AG09309 (cell line): ENCODE measurements at regions not wholly inside any gene's neighbourhood (a gene's known extent, or its start where the extent isn't known, plus 50 kb on each side); places are given as distances from the start of the nearest gene placed in this dataset.

Experiments used
- DNase-seq: peaks from one replicate; pipeline ENCODE4 v3.0.0-alpha.2; 2010; ENCODE audit warnings: low read depth
- H3K4me3 ChIP-seq: 2 replicates; pipeline ENCODE4 v1.5.1; 2011; ENCODE audit warnings: mild to moderate bottlenecking, low read depth, low read length, moderate library complexity; ENCODE audit not compliant: control insufficient read depth
- TF ChIP-seq, protein P1 (sequence below): IDR thresholded peaks from 2 replicates; pipeline ENCODE4 v1.5.1; 2011; ENCODE audit warnings: mild to moderate bottlenecking, low read depth, low read length, inconsistent platforms; ENCODE audit not compliant: insufficient read depth, control insufficient read depth; ENCODE audit errors: missing control alignments

DNA sequence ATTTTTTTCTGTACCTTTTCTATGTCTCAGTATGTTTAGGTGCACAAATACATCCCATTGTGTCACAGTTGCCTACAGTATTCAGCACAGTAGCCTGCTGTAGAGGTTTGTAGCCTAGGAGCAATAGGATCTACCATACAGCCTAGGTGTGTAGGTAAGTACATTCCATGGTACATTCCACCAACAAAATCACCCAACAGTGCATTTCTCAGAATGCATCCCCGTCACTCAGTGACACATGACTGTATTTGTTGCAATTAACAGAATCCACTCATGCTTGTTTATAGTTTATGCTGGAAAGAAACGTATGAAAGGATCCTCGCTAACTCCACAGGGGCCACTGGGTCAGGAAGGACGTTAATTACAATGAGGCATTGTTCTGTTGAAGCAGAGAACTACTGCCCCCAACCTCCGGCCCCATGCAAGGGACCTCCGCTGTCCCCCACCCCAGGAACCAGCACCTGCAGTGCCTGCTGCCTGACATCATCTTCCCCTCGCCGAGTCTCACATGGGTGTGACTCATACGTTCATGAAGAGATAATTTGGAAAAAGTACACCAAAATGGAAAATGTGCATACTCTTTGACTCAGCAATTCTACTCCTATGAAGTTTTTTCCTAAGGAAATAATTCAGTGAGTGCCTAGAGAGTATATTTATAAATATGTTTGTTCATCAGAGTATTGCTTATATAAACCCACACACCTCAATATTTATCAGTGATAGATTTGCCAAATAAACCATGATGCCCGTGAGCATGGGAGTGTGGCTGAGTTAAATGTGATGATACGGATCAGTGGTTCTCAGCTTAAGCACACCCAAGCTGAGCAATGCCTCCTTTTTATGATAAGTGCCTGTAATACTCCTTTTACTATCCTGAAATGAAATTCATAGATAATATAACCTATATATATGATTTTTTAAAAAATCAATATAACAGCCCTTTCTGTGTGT, 156.4 kb upstream of the ECI2 start:
- no peak overlapping the region for H3K4me3 ChIP-seq
- TF ChIP-seq, protein P1, sequence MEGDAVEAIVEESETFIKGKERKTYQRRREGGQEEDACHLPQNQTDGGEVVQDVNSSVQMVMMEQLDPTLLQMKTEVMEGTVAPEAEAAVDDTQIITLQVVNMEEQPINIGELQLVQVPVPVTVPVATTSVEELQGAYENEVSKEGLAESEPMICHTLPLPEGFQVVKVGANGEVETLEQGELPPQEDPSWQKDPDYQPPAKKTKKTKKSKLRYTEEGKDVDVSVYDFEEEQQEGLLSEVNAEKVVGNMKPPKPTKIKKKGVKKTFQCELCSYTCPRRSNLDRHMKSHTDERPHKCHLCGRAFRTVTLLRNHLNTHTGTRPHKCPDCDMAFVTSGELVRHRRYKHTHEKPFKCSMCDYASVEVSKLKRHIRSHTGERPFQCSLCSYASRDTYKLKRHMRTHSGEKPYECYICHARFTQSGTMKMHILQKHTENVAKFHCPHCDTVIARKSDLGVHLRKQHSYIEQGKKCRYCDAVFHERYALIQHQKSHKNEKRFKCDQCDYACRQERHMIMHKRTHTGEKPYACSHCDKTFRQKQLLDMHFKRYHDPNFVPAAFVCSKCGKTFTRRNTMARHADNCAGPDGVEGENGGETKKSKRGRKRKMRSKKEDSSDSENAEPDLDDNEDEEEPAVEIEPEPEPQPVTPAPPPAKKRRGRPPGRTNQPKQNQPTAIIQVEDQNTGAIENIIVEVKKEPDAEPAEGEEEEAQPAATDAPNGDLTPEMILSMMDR = no peak
- no peak for DNase-seq

DNA sequence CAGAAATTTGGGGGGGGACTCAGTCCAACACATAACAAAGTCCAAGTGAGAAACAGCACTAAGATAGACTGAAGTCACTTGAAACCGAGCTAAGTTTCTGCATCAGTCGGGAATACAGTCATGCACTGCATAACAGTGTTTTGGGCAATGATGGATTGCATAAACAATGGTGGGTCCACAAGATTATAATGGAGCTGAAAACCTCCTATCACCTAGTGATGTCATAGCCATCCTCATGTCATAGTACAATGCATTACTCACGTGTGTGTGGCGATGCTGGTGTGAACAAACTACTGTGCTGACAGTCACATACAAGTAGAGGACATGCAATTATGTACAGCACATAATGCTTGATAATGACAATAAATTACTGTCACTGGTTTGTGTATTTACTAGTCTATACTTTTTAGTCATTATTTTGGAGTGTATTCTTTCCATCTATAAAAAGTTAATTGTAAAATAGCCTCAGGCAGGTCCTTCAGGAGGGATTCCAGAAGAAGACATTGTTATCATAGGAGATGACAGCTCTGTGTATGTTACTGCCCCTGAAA, 154.5 kb upstream of the ECI2 start:
- no peak for DNase-seq
- TF ChIP-seq, protein P1 = no peak
- no peak overlapping the region for H3K4me3 ChIP-seq

DNA sequence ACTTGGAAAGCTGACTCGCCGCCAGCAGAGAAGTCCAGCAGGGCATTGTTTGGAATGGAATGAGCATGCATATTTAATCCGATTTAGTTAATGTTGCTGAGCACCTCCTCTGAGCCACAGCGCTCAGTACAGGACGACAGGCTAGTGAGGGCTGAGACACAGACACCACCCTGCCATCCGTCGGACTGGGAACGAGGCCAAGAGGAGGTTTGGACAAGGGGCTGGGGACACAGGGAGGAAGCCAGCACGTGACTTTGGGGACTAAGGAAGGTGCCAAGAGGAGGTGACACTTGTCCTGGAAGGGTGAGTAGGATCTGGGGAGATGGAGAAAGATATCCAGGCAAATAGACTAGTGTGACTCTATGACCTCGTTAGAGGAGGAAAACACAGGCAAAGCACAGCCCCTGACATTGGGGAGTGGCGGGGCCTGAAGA, 152.5 kb upstream of the ECI2 start:
- TF ChIP-seq, protein P1 = no peak
- DNase-seq = no peak
- H3K4me3 ChIP-seq = no peak overlapping the region

DNA sequence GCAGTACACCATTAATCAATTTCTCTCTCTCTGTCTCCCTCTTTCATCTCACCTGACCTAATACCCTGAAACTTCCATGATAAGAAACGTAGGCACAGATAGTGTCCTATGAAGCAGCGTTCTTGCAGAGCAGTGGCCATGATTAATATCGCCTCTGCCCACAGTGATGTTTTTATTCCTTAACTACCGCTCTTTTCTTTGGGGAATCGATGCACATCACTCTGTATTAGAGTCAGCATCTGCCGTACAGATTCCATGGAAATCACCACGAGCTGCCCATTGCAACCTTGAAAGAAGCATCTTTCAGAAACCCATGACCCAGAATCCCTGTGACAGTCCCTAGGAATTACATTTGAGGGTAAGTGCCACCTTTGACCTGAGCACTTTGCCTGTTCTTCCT, 152.0 kb upstream of the ECI2 start:
- DNase-seq = no peak
- H3K4me3 ChIP-seq = no peak overlapping the region
- TF ChIP-seq, protein P1 = no peak

DNA sequence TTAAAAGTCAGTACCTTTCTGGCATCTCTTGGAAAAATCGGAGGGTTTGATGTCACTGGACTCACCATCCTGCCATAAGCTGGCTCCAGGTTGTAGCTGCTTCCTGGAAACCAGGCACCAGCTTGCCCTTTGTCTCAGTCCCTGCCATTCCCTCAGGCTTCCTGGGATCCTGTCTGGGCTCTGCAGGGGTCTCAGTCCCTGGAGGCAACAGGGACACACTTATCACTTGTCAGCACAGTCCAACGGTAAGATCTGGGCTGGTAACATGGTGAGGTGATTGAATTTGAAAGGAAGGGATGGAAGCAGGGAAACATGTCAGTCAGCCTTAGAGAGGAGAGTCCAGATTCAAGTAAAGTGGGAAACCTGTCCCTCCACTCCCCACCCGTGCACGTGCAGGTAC, 147.6 kb upstream of the ECI2 start:
- H3K4me3 ChIP-seq = no peak overlapping the region
- TF ChIP-seq, protein P1 = no peak
- no peak for DNase-seq

DNA sequence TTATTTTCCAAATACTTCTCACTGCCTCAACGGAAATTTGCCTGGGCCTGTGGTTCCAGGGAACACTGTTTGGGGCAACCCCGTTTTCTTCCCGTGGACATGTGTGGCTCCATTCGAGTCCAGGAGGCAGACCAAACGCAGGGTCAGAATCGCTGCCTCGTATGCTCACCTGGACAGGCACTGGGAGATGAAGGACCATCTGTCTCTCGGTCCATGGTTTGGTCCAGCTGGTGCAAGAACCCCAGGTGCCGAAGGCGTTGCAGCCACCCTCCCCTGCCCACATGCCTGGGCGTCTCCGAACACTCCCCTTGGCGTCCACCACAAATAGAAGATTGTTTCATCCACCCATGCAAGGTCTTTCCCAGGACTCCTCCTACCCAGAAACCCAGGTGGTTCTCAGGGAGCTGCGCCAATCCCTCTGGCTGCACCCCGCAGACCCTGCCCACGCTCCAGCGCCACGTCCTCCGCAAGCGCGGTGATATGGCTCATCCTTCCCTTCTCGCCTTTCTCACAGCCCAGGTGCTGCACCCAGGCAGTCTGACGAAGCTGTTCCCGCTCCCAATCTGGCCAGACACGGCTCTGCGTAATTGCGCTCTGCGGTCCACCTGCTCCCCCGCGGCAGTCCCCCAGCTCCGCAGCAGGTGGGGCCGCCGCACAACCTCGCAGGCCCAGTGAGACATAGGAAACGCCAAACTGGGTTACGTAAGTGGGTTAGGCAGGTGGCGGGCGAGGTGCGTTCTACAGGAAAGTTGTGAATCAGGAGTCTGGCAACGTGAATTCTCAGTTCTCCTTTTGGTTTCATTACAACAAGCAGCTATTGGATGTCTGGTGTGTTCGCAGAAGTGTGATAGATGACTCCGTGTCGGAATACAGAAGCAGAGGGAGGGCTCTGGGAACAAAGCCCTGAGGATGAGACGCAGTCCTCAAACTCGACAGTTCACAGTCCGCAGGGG, 146.2 kb upstream of the ECI2 start:
- DNase-seq = no peak
- peak overlapping the region; percentile 30 for H3K4me3 ChIP-seq

More for the DNA sequence above, 146.2 kb upstream of the ECI2 start:
- TF ChIP-seq, protein P1 = no peak
